ENCODE measurements at regions not wholly inside any gene's neighbourhood (a gene's known extent, or its start where the extent isn't known, plus 50 kb on each side); places are given as distances from the start of the nearest gene placed in this dataset.

GRCh38 chr5:148769941-148770340, 56.5 kb upstream of the ADRB2 start:
- Histone ChIP-seq H2BK12ac (ENCODE audit: low read length) (no peak overlapping the region), H3K9ac (ENCODE audit: low read length) (no peak overlapping the region), H4K91ac (ENCODE audit: low read depth, low read length) (no peak overlapping the region), H3K14ac (ENCODE audit: low read length) (no peak overlapping the region), H4K8ac (ENCODE audit: low read depth, low read length) (no peak overlapping the region), H3K4me3 (ENCODE audit: low read depth, low read length) (no peak overlapping the region), H2AFZ (ENCODE audit: insufficient read depth, low read length, poor library complexity) (no peak overlapping the region), H2BK5ac (ENCODE audit: low read depth, low read length, poor library complexity) (no peak overlapping the region), H3K79me2 (ENCODE audit: control insufficient read depth, insufficient read depth, low read length, poor library complexity) (no peaks in the 10 kb centered on the region), H2BK120ac (ENCODE audit: insufficient read depth, low read length, poor library complexity) (no peak overlapping the region), H3K23ac (ENCODE audit: low read length) (no peak overlapping the region), H3K36me3 (ENCODE audit: control insufficient read depth in 1 of 2, insufficient read depth in 2 of 2, low read length in 2 of 2) (no peaks in the 10 kb centered on the region), H3K27me3 (ENCODE audit: insufficient read depth, low read length) (no peaks in the 10 kb centered on the region), H3K79me1 (ENCODE audit: low read length) (no peaks in the 10 kb centered on the region), H3K18ac (ENCODE audit: low read length) (no peak overlapping the region), H3K4ac (ENCODE audit: low read depth, low read length) (no peak overlapping the region), H3K4me1 (ENCODE audit: control insufficient read depth in 1 of 2, insufficient read depth in 2 of 2, low read length in 2 of 2) (no peaks in the 10 kb centered on the region), H2AK5ac (ENCODE audit: low read length) (no peak overlapping the region), H3K9me3 (ENCODE audit: insufficient read depth, low read depth, low read length) (no peaks in the 10 kb centered on the region), H3K27ac (ENCODE audit: low read depth, low read length) (no peak overlapping the region), H3K4me2 (ENCODE audit: low read length) (no peak overlapping the region), H4K12ac (ENCODE audit: low read depth, low read length) (no peak overlapping the region)
- DNase-seq = no peak
- WGBS (ENCODE audit: extremely low coverage, insufficient coverage, insufficient read length) = no CpG with 5 or more reads among the region's 3 CpGs

GRCh38 chr5:148774313-148774712, 52.1 kb upstream of the ADRB2 start:
- Histone ChIP-seq H3K4me1 (ENCODE audit: control insufficient read depth in 1 of 2, insufficient read depth in 2 of 2, low read length in 2 of 2) (peaks cover 0 to 2% of the 10 kb centered on the region in 2 experiments), H3K14ac (ENCODE audit: low read length) (no peak overlapping the region), H3K36me3 (ENCODE audit: control insufficient read depth in 1 of 2, insufficient read depth in 2 of 2, low read length in 2 of 2) (no peaks in the 10 kb centered on the region), H3K9ac (ENCODE audit: low read length) (no peak overlapping the region), H3K27ac (ENCODE audit: low read depth, low read length) (no peak overlapping the region), H3K23ac (ENCODE audit: low read length) (no peak overlapping the region), H2BK12ac (ENCODE audit: low read length) (no peak overlapping the region), H3K4ac (ENCODE audit: low read depth, low read length) (no peak overlapping the region), H4K12ac (ENCODE audit: low read depth, low read length) (no peak overlapping the region), H3K18ac (ENCODE audit: low read length) (no peak overlapping the region), H3K9me3 (ENCODE audit: insufficient read depth, low read depth, low read length) (no peaks in the 10 kb centered on the region), H3K4me3 (ENCODE audit: low read depth, low read length) (no peak overlapping the region), H2AK5ac (ENCODE audit: low read length) (no peak overlapping the region), H3K79me2 (ENCODE audit: control insufficient read depth, insufficient read depth, low read length, poor library complexity) (no peaks in the 10 kb centered on the region), H2BK5ac (ENCODE audit: low read depth, low read length, poor library complexity) (no peak overlapping the region), H3K79me1 (ENCODE audit: low read length) (no peaks in the 10 kb centered on the region), H4K8ac (ENCODE audit: low read depth, low read length) (no peak overlapping the region), H4K91ac (ENCODE audit: low read depth, low read length) (no peak overlapping the region), H3K4me2 (ENCODE audit: low read length) (no peak overlapping the region), H2BK120ac (ENCODE audit: insufficient read depth, low read length, poor library complexity) (no peak overlapping the region), H3K27me3 (ENCODE audit: insufficient read depth, low read length) (no peaks in the 10 kb centered on the region), H2AFZ (ENCODE audit: insufficient read depth, low read length, poor library complexity) (no peak overlapping the region)
- no peak for DNase-seq
- WGBS (ENCODE audit: extremely low coverage, insufficient coverage, insufficient read length) = no CpG with 5 or more reads among the region's 1 CpG

- Histone ChIP-seq H2BK12ac (ENCODE audit: low read length) (no peak overlapping the region), H2AFZ (ENCODE audit: insufficient read depth, low read length, poor library complexity) (no peak overlapping the region), H2BK5ac (ENCODE audit: low read depth, low read length, poor library complexity) (no peak overlapping the region), H3K36me3 (ENCODE audit: control insufficient read depth in 1 of 2, insufficient read depth in 2 of 2, low read length in 2 of 2) (no peaks in the 10 kb centered on the region), H3K79me1 (ENCODE audit: low read length) (no peaks in the 10 kb centered on the region), H3K9me3 (ENCODE audit: insufficient read depth, low read depth, low read length) (no peaks in the 10 kb centered on the region), H3K4me2 (ENCODE audit: low read length) (no peak overlapping the region), H4K8ac (ENCODE audit: low read depth, low read length) (no peak overlapping the region), H3K14ac (ENCODE audit: low read length) (no peak overlapping the region), H3K18ac (ENCODE audit: low read length) (no peak overlapping the region), H3K27me3 (ENCODE audit: insufficient read depth, low read length) (no peaks in the 10 kb centered on the region), H3K23ac (ENCODE audit: low read length) (no peak overlapping the region), H3K4ac (ENCODE audit: low read depth, low read length) (no peak overlapping the region), H3K27ac (ENCODE audit: low read depth, low read length) (no peak overlapping the region), H3K9ac (ENCODE audit: low read length) (no peak overlapping the region), H2BK120ac (ENCODE audit: insufficient read depth, low read length, poor library complexity) (no peak overlapping the region), H4K91ac (ENCODE audit: low read depth, low read length) (no peak overlapping the region), H2AK5ac (ENCODE audit: low read length) (no peak overlapping the region), H3K4me3 (ENCODE audit: low read depth, low read length) (no peak overlapping the region), H4K12ac (ENCODE audit: low read depth, low read length) (no peak overlapping the region), H3K79me2 (ENCODE audit: control insufficient read depth, insufficient read depth, low read length, poor library complexity) (no peaks in the 10 kb centered on the region), H3K4me1 (ENCODE audit: control insufficient read depth in 1 of 2, insufficient read depth in 2 of 2, low read length in 2 of 2) (peaks cover 0 to 2% of the 10 kb centered on the region in 2 experiments)
- DNase-seq = peak in 1 of 2 donors; percentile 3
Observed at GRCh38 chr5:148776261-148776660, 50.1 kb upstream of the ADRB2 start.

Measured in trophoblast cell (in vitro differentiated cells and primary cell).